Stimulated activated CD4-positive, alpha-beta T cell treated with anti-CD3 and anti-CD28 coated beads, Interleukin-1b, Interleukin-23, amount 100 ng/mL, for 24 hours (primary cell): ENCODE measurements at regions not wholly inside any gene's neighbourhood (a gene's known extent, or its start where the extent isn't known, plus 50 kb on each side); places are given as distances from the start of the nearest gene placed in this dataset.
"Not testable (repeated sequence)": the region's sequence is repeated elsewhere in the genome, so short reads cannot be mapped to it uniquely, and the experiment has no call there.

ENCODE experiments used
- DNase-seq, 4 experiments: peaks; one replicate each; pipeline ENCODE4 v3.0.0-alpha.2; 2020; ENCODE audit warnings: low read depth in 4 of 4, low spot score in 1 of 4

DNA sequence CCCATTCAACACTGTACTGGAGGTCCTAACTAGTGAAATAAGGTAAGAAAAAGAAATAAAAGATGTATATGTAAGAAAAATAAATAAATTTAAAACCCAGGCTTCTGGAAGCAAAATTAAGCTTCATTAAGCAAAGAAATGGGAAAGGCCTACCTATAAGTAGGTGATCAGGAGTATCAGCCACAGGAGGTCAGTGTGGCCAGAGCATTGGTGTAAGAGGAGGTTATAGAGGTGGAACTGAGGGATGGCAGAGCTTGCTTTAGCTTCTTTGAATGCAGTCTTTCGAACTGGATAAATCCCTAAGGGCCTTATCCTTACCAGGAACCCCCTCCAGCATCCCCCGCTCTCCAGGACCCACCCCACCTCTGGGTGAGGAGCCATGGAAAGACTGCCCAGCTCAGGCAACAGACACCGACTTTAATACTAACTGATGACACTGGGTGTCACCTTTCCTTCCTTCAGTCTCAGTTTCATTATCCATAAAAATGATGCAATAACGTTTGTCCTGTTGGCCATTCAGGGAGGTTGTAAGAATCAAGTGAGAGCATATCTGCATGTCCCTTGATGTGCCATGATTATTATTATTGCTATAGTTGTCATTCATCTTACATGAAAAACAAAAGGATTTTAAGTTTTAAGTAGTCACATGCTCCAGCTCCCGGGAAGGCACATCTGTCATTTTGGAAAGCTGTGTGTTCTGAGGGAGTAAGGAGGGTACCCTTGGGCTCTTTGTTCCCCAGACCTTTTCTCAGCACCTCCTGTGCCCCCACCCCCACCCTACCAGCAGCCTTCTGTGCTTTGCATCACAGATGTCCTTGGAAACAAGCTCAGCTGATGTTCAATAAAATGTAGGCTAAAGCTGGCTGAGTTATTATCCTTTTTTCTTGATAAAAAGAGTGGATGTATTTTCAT lies 50.8 kb upstream of the CTNNA1 start:
- DNase-seq: no peak

DNA sequence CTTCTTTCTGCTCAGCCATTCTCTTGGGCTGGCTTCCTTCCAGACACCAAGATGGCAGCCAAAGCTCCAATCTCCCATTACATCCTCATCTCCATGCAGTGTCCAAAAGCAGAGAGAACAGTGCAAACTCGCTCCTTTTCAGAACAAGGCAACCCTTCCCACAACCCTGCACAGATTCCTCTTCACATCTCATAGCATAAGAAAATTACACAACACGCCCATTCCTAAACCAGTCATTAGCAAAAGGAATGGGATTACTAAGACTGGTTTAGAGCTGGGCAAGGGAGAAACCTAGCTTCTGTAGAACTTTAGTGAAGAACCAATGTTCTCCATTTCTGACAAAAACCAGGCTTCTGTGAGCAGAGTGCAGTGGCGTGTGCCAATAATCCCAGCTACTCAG lies 51.5 kb upstream of the CTNNA1 start:
- DNase-seq: no peak

DNA sequence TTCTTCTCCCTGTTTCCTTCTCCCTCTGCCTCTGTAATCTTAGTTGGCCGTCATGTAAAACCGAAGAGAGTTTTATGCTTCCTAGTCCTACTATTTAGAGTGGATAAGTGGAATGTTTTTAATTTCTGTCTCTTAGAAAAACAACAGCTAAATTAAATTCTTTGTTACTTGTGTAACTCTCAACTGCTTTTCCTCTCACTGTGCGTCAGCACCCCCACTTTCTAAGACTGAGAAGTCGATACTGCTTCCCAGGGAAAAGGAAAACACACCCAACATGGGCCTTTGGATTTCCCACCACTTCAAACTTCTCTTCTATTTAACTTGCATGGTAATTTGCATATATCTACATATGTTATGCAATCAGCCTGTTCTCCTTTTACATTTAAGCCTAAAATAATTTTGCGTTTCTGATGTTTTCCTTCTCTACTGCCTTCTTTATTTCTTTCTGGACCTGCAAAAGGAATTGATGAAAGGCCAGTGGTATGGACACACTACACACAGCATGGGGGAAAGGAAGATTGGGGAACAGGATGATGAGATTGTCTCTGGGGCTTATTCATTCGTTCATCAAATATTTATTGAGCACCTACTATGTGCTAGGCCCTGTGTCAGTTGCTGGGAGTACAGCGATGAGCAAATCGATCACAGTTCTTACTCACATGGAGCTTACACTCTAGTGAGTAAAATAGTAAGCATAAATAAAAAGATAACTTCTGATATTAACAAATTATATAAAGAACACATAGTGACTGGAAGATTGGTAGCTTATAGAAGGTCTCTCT lies 52.5 kb upstream of the CTNNA1 start:
- DNase-seq: no peak

DNA sequence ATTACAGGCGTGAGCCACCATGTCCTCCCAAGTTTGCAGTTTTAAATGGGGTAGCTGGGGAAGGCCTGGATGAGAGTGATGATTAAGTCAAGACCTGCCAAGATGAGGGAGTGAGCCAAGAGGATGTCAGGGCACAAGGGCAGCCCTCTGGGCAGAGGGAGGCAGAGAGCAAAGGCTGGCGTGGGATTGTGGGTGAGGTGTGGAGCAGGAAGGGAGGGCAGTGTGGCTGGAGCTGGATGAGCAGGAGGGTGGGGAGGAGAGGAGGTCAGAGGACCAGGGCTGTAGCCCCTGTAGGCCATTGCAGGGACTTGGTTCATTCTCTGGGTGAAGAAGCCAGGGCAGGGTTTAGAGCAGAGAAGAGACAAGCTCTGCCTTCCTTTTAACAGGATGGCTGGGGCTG lies 53.7 kb upstream of the CTNNA1 start:
- DNase-seq: no peak

DNA sequence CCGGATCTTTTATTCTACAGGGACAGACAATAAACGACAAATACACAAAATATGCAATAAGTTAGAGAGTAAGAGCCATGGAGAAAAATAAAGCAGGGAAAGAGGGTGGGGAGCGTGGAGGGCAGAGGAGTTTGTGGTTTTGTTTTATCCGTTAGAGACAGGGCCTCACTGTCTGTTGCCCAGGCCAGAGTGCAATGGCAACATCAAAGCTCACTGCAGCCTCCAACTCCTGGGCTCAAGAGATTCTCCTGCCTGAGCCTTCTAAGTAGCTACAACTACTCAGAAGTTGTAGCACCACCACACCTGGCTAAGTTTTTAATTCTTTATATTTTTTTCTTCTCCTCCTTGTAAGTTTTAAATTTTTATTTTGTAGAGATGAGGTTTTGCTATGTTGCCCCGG lies 54.5 kb upstream of the CTNNA1 start:
- no peak for DNase-seq

DNA sequence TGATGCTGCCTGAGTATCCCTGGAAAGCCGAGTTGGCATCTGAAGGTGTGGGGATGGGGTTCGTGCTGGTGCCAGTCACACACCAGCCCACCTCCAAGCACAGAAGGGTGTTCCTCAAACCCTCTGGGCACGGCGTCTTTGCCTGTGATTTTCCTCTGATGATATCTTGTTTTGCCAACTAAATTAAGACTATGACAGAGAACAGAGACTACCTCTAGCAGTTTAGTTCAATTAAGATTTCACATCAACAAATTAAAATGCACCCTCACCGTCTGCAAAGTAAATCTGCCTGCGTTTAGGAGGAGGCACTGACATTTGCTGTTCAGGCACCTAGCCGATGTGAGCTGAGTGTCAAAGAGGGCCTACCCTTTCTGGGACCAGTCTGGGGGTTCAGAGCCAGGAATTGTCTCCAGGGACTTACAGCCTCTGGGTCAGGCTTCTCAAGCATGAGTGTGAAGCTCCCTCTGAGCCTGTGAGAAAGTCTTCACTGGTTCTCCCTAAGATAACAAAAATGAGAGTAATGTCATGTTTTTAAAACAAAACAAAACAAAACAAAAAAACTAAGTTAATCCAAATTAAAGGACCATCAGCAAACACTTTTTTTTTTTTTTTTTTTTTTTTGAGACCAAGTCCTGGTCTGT lies 55.4 kb upstream of the CTNNA1 start:
- DNase-seq: no peak

DNA sequence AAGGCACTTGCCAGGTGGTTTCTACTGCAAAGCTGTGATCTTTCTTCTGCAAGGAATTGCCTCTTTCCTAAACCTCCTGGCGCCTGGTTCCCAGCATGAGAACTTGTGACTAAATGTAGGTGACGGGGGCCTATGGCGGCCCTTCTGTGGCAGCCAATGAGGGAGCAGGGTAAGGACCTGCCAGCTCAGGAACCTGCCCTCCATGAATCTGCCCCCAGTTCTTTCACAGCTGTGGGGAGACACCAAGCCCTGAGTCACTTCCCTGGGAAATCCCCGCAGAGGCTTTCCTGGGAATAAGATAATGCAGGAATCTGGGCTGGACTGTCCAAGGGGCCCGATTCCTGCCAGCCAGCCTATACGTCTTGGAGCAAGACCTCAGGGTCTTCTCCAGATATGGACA lies 56.7 kb upstream of the CTNNA1 start:
- no peak for DNase-seq

DNA sequence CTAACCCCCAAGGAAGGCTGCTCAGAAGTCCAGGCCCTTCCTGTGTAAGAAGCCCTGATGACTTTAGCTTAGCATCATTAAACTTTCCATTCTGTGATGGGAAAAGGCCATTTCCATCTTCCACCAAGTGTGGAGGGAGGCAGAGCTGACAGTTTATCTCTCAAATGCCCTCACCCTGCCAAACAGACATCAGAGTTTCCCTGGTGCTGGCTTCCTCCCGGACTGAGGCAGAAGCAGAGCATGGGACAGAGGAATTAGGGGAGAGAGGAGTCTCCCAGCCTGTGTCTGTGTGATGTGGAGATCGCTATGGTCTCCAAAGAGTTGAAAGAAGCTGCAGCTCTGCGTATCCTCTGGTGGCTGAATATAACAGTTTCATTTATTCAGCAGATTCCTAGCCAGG lies 57.4 kb upstream of the CTNNA1 start:
- no peak for DNase-seq

DNA sequence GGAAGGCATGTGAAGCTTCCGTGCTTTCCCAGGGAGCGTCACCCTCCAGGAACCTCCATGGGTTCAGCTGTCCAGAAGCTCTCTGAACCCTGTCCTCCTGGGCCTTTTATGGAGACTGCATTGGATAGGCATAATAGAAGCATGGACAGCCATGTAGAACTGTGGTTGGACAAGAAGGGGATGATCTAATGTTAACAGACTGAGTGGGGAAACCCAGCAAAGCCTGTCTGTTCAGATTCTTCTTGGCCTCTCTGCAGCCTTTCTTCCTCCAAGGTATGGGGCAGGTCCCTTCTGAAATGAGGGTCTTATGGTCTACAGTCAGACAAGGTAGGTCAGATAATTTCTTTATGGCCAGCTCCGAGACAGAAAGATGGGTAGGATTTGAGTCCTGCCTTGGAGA lies 59.1 kb upstream of the CTNNA1 start:
- no peak for DNase-seq

DNA sequence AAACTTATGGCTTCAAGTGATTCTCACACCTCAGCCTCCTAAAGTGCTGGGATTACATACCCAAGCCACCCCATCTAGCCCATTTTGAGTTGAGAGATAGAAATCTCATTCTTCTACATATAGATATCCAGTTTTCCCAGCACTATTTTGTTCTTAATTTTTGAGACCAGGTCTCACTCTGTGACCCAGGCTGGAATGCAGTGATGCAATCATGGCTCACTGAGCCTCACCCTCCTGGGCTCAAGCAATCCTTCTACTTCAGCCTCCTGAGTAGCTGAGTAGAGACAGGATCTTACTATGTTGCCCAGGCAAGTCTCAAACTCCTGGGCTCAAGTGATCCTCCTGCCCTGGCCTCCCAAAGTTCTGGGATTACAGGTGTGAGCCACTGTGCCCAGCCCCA lies 60.9 kb upstream of the CTNNA1 start:
- no peak for DNase-seq

DNA sequence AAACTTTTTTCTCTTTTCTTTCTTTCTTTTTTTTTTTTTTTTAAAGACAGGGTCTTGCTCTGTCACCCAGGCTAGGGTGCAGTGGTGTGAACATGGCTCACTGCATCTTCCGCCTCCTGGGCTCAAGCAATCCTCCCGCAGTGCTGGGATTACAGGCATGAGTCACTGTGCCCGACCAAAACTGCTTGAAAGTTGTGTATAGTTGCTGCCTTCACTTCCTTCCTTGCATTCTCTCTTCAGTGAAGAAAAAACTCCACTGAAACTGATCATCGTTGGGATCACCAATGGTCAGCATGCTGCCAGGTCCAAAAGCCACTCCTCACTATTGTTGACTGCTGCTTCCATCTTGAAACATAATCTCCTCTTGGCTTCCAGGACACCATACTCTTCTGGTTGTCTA lies 66.6 kb upstream of the CTNNA1 start:
- no peak for DNase-seq

DNA sequence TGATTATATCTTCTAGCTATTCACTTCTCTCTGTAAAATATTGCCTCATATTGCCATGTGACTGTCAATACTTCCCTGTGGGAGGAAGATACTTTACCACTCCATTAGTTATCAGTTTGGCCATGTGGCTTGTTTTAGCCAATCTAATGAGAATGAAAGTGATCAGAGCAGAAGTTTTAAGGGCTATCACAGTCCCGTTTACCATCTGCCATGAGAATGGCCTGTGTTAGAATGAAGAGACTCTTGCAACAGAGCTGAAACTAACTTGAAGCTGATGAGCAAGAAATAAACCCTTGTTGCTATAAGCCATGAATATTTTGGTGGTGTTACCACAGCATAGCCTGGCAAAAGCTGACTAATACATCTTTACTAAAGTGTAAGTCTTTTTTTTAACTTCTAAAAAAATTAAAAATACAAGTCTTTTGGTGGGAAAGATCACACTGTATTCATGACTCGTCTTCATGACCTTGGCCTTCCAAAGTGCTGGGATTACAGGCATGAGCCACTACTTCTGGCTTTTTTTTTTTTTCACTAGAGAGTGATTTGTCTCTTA lies 68.0 kb upstream of the CTNNA1 start:
- no peak for DNase-seq

DNA sequence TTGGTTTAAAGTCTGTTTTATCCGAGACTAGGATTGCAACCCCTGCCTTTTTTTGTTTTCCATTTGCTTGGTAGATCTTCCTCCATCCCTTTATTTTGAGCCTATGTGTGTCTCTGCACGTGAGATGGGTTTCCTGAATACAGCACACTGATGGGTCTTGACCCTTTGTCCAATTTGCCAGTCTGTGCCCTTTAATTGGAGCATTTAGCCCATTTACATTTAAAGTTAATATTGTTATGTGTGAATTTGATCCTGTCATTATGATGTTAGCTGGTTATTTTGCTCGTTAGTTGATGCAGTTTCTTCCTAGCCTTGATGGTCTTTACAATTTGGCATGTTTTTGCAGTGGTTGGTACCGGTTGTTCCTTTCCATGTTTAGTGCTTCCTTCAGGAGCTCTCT lies 70.8 kb upstream of the CTNNA1 start:
- DNase-seq: not testable (repeated sequence)

DNA sequence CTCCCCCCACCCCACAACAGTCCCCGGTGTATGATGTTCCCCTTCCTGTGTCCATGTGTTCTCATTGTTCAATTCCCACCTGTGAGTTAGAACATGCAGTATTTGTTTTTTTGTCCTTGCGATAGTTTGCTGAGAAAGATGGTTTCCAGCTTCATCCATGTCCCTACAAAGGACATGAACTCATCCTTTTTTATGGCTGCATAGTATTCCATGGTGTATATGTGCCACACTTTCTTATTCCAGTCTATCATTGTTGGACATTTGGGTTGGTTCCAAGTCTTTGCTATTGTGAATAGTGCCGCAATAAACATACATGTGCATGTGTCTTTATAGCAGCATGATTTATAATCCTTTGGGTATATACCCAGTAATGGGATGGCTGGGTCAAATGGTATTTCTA lies 74.4 kb upstream of the CTNNA1 start:
- DNase-seq: not testable (repeated sequence)

DNA sequence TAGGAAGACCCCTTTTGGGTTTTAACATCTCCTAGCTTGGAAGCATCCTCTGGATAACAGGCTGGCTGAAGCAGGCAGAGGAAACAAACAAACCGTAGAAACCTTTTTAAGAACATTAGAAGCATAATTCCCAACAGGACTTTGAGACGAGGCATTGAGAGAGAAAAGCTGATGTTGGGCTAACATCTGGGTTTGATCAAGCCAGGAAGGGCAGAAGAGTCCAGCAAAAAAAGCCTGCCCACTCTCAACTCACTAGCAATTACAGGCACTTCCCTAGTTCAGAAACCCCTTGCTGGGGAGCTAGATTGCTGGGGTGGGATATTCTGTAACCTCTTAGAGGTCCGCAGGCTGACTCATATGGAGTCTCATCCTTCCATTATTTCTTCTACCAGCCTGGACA lies 75.4 kb upstream of the CTNNA1 start:
- DNase-seq: no peak

DNA sequence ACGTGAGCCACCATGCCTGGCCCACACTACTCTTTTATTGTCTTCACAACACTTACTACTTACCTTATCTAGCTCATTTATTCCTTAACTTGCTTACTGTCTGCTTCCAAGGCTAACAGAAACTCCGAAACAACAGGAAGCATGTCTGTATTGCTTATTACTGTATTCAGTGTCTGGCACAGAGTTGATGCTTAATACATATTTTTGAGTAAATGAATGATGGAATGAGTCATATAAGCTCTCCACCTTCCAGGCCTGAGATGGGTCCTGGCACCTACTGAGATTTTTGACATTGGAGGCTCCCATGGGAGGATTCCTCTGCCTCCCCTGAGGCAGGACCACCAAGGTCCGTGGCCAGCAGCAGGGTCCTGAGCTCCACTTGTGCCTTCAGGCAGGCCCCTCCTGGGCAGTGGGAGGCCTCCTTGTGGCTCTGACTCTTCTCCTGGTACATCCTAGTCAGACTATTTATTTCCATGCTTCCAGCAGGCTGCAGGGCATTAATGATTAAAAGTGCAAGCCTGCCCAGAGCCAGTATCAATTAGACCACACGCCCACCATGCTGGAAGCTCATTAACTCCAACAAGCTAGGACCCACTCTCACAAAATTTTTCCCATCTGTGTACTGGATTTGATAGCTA lies 76.5 kb upstream of the CTNNA1 start:
- DNase-seq: no peak

DNA sequence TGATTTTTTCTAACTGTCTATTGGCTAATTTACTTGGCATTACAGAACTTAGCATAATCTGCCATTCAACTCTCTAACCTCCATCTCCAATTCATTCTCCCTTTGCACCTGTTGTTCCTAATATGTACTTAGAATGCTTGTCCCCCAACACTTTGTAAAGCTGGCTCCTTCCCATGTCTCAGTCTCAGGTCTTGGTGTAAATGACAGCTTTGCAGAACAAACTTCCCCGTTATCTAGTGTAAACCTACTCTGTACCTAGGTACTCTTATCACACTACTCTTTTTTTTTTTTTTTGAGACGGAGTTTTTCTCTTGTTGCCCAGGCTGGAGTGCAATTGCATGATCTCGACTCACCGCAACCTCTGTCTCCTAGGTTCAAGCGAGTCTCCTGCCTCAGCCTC lies 77.2 kb upstream of the CTNNA1 start:
- DNase-seq: no peak

DNA sequence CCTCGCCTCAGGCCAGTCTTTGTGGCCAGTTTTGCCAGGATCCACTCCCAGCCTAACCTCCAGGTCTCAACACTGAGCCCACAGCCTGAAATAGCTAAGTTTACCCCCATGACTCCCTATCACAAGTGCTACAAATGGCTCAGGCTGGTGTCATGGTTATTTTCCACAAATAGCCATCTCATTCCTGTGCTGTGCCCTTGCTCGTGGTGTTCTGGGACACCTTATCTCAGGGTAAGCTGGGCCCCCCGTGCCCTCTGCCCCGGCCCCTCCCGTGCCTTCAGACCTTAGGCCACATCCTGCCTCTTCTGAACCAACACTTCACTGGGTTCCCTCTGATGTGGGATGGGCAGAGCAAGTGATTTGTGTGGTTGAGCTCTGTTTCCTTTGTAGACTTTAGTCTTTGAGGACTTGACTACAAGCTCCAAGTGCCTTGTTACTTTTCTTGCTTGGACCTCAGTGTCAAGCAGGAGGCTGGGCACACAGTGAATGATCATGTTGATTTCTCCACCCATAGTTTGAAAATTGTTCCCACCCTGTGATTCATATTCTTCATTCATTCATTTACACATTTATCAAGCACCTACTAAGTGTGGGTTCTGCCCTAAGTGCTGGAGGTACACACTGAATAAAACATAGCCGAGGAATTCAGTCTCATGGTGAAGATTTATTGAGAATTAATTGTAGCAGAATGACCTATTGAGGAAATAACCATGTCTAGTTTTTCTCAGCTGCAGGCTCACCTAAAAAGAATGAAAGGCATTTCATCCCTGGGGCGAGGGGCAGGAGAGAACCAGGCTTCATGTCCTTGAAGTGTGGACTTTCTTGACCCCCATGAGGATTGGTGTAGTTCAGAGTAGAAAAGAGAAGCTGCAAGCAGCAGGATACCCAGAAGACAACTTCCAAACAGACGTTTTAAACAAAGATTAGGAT lies 84.5 kb upstream of the CTNNA1 start:
- no peak for DNase-seq

DNA sequence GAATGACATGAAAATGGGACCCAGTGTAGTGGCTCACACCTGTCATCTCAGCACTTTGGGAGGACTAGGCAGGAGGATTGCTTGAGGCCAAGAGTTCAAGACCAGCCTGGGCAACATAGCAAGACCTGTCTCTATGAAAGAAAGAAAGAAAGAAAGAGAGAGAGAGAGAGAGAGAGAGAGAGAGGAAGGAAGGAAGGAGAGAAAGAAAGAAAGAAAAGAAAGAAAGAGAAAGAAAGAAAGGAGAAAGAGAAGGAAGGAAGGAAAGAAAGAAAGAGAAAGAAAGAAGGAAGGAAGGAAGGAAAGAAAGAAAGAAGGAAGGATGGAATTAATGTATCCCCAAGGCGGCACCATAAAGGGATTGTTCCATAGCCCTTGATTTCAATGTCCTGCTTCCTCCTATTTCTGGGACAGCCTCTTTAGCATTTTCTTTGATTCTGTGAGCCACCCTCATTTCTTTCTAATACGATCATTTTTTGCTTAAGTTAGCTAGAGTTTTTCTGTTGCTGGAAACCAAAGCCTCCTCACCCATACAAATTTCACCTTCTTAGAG lies 85.4 kb upstream of the CTNNA1 start:
- DNase-seq: not testable (repeated sequence)

DNA sequence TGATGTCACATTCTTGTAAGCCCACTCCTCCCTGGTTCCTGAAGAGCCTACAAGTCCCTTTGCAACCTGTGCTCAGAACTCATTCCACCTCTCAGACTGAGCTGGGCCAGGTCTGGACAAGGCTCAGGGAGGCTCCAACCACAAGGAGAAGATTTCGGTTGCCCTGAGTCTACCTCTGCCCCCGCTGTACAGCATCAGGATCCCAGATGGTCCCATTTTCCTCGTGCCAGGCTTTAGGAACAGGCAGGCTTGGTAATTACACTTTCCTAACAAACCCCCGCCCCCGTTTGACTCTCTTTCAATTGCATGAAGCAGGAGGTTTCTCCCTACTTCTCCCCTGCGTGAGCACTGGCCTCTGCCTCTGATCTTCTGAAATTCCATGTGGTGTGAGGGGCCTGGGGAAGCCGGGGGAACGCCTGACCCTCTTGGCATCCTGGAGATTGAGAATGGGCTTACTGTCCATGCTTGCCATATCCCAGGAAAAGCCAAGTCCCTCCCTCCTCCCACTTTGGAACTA lies 86.9 kb upstream of the CTNNA1 start:
- no peak for DNase-seq
